OCI-LY1 (cell line): ENCODE measurements at regions not wholly inside any gene's neighbourhood (a gene's known extent, or its start where the extent isn't known, plus 50 kb on each side); places are given as distances from the start of the nearest gene placed in this dataset.

Experiments
- EZH2 ChIP-seq: fragments of 200-600 bp; sonication (generic), shearing (Covaris generic); IDR thresholded peaks from 2 replicates; pipeline ENCODE4 v1.8.0; 2017; ENCODE audit warnings: borderline replicate concordance, mixed run types, mild to moderate bottlenecking, antibody characterized with exemption, low read length, moderate library complexity, mixed read lengths
- TF ChIP-seq, protein P1 (sequence below): fragments of 200-600 bp; sonication (generic), shearing (Covaris generic); IDR thresholded peaks from 2 replicates; pipeline ENCODE4 v1.5.1; 2017; ENCODE audit warnings: mild to moderate bottlenecking, antibody characterized with exemption, low read length, moderate library complexity, mixed read lengths

DNA sequence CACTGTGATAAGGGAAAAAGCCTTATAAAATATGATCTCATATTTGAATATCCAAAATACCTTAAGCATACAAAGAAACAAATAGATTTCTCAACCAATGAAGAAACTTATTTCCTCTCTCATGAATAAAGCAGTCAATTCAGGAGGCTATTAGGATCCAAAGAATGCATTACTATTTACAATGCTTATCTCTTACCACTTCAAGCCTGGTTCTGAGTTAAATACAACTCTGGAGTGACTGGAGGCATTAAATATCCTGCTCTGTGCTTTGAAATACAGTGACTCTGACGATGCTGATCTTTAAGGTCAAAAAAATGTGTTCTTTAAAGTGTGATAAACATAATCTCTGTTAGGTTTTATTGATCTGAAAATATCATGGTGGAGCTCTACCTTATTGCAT lies 493.2 kb downstream of the ZWINT start:
- TF ChIP-seq, protein P1, sequence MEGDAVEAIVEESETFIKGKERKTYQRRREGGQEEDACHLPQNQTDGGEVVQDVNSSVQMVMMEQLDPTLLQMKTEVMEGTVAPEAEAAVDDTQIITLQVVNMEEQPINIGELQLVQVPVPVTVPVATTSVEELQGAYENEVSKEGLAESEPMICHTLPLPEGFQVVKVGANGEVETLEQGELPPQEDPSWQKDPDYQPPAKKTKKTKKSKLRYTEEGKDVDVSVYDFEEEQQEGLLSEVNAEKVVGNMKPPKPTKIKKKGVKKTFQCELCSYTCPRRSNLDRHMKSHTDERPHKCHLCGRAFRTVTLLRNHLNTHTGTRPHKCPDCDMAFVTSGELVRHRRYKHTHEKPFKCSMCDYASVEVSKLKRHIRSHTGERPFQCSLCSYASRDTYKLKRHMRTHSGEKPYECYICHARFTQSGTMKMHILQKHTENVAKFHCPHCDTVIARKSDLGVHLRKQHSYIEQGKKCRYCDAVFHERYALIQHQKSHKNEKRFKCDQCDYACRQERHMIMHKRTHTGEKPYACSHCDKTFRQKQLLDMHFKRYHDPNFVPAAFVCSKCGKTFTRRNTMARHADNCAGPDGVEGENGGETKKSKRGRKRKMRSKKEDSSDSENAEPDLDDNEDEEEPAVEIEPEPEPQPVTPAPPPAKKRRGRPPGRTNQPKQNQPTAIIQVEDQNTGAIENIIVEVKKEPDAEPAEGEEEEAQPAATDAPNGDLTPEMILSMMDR: no peak
- no peak for TF ChIP-seq EZH2
